ENCODE measurements at regions not wholly inside any gene's neighbourhood (a gene's known extent, or its start where the extent isn't known, plus 50 kb on each side); places are given as distances from the start of the nearest gene placed in this dataset.

- Histone ChIP-seq H3K14ac (ENCODE audit: insufficient read length) (no peak overlapping the region), H3K23me2 (ENCODE audit: low read depth, low read length) (no peaks in the 10 kb centered on the region), H3K79me2 (ENCODE audit: control insufficient read depth in 1 of 2, insufficient read depth in 2 of 2, low read length in 2 of 2) (no peaks in the 10 kb centered on the region), H3K36me3 (ENCODE audit: control insufficient read depth in 2 of 4, insufficient read depth in 4 of 4, low read length in 3 of 4) (no peaks in the 10 kb centered on the region), H2BK120ac (replicated peaks; ENCODE audit: low read depth, low read length) (peak overlapping the region; percentile 47), H2BK12ac (ENCODE audit: low read depth, low read length) (no peak overlapping the region), H2BK5ac (ENCODE audit: low read depth, low read length) (peak overlapping the region; percentile 55; the same call in 1 of the 2 replicates), H4K20me1 (replicated peaks in 1 of 2; ENCODE audit: control insufficient read depth in 1 of 2, insufficient read depth in 2 of 2, low read length in 2 of 2) (no peaks in the 10 kb centered on the region), H2AK5ac (ENCODE audit: low read depth, low read length) (no peak overlapping the region), H3K79me1 (ENCODE audit: low read depth, low read length) (no peaks in the 10 kb centered on the region), H3K27me3 (replicated peaks in 1 of 4; ENCODE audit: control insufficient read depth in 3 of 4, extremely low read depth in 1 of 4, insufficient read depth in 3 of 4, low read length in 3 of 4) (no peaks in the 10 kb centered on the region), H3K4ac (replicated peaks; ENCODE audit: insufficient read length, low read depth, low read length) (no peak overlapping the region), H3K9me3 (ENCODE audit: insufficient read depth in 2 of 2, low read depth in 1 of 2, low read length in 1 of 2) (no peaks in the 10 kb centered on the region), H3K9ac (replicated peaks in 1 of 4; ENCODE audit: extremely low read depth in 1 of 4, low read depth in 3 of 4, low read length in 3 of 4) (no peak overlapping the region), H4K8ac (ENCODE audit: extremely low read depth, insufficient read depth, low read length) (no peak overlapping the region), H3K18ac (ENCODE audit: extremely low read depth, low read length) (no peak overlapping the region), H3K4me3 (ENCODE audit: extremely low read depth in 1 of 4, insufficient read depth in 2 of 4, low read depth in 3 of 4, low read length in 4 of 4) (no peak overlapping the region), H2AFZ (ENCODE audit: low read length) (no peak overlapping the region), H2BK15ac (ENCODE audit: low read length) (no peak overlapping the region), H3K4me1 (replicated peaks in 1 of 4; ENCODE audit: control insufficient read depth in 3 of 4, insufficient read depth in 4 of 4, low read length in 3 of 4) (peaks cover 0 to 4% (median 0%) of the 10 kb centered on the region in 4 experiments; a peak in 1 of 7 replicates), H3K27ac (ENCODE audit: low read depth, low read length) (no peak overlapping the region), H4K91ac (replicated peaks; ENCODE audit: insufficient read length, low read length) (no peak overlapping the region), H3K23ac (ENCODE audit: insufficient read length) (no peak overlapping the region), H3K56ac (replicated peaks; ENCODE audit: insufficient read length, low read depth, low read length) (no peak overlapping the region), H2BK20ac (ENCODE audit: low read length) (no peak overlapping the region), H4K5ac (ENCODE audit: insufficient read length, low read depth, low read length) (no peak overlapping the region), H3K4me2 (ENCODE audit: insufficient read depth in 1 of 2, low read depth in 2 of 2, low read length in 2 of 2) (no peak overlapping the region)
- DNase-seq (ENCODE audit: low read depth in 1 of 2, low spot score in 2 of 2) (no peak), FAIRE-seq (no peak)
- peak; percentile 77; the same call in 1 of the 2 replicates for TF ChIP-seq E2F6 (IDR thresholded peaks at IDR 0.05)
- TF ChIP-seq SIN3A (conservative IDR thresholded peaks at IDR 0.05 in 1 of 2, IDR thresholded peaks at IDR 0.05 in 1 of 2; ENCODE audit: low read depth in 1 of 2, low read length in 2 of 2) = no peak
- TF ChIP-seq SIX5 (IDR thresholded peaks at IDR 0.05; ENCODE audit: low read depth, low read length) = no peak
- peak; percentile 83 for TF ChIP-seq MAX (IDR thresholded peaks at IDR 0.05)
- WGBS, 2 experiments (ENCODE audit: extremely low coverage in 1 of 2, insufficient coverage in 1 of 2, insufficient read length in 1 of 2, insufficient replicate concordance in 2 of 2, low coverage in 1 of 2, low lambda C conversion rate in 2 of 2, missing lambda C conversion rate in 1 of 2) = 90% methylated on average over 8 of the region's 8 CpGs; no CpG with 5 or more reads in 1 of the 2 experiments
- ChIA-PET POLR2A (ENCODE audit: partially characterized antibody) (no interaction called here), CTCF (ENCODE audit: partially characterized antibody) (no interaction called here)
Measured at GRCh38 chr2:185567940-185568339, 170.7 kb upstream of the FSIP2 start.

All from H1 (cell line).